Mucosa of descending colon (tissue), 3 donors: ENCODE measurements at regions not wholly inside any gene's neighbourhood (a gene's known extent, or its start where the extent isn't known, plus 50 kb on each side); places are given as distances from the start of the nearest gene placed in this dataset.

ENCODE experiments used
- ATAC-seq: fragments of 200-7000 bp; cut with Tn5 transposase; one replicate; pipeline ENCODE4 v1.9.1; 2020; ENCODE audit warnings: mild to moderate bottlenecking, moderate library complexity
- DNase-seq, 3 donors: peaks; one replicate each; pipeline ENCODE4 v3.0.0-alpha.2; 2020
- H3K36me3 ChIP-seq: fragments of 200-600 bp; one replicate; pipeline ENCODE4 v1.8.0; 2021; ENCODE audit warnings: low read depth, mild to moderate bottlenecking
- H3K4me1 ChIP-seq: fragments of 200-600 bp; one replicate; pipeline ENCODE4 v1.8.0; 2021; ENCODE audit warnings: low read depth, mild to moderate bottlenecking
- H3K4me3 ChIP-seq: fragments of 200-600 bp; one replicate; pipeline ENCODE4 v1.8.0; 2021; ENCODE audit warnings: mild to moderate bottlenecking
- H3K9me3 ChIP-seq: fragments of 200-600 bp; one replicate; pipeline ENCODE4 v1.8.0; 2021; ENCODE audit warnings: mild to moderate bottlenecking
- intact Hi-C, 2 donors: fragments of 100-400 bp; cut with DNase I in 1 of 2; cut with micrococcal nuclease in 1 of 2; formaldehyde crosslinking; loops; one replicate each; pipeline versions ENCODE4 v1.11.0 to v1.11.1; 2022; cut with DNase I, micrococcal nuclease
- TF ChIP-seq, protein P1 (sequence below): fragments of 200-600 bp; IDR thresholded peaks from one replicate; pipeline ENCODE4 v1.8.0; 2022; ENCODE audit warnings: antibody characterized with exemption, mild to moderate bottlenecking
- donor health status: DM: no; HTN: no; CAD: no; lungs with moderate emphysema.
- donor health status: DM: no; HTN: no; CAD: no.
- donor health status: DM: no; HTN: yes; CAD: no.

DNA sequence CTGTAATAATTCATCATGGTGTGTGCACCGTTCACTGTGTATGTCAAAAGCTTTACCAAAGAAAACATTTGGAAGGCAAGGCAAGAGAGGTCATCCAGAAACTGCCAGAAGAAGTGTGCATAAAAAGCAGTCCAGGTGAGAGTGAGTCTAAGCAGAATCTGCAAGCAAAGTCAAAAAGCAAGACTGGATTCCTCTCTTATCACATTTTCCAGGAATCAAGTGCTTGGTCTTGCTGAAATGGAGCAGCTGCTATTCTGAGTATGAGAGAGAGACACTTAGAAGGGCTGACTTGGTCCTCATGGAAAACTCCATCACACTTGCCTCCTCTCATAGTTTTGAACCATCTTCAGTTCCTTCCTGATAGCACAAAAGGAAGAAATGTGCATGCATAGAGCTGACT lies 231.3 kb downstream of the ANAPC1 start:
- DNase-seq (no peak), ATAC-seq (no peak)
- TF ChIP-seq, protein P1, sequence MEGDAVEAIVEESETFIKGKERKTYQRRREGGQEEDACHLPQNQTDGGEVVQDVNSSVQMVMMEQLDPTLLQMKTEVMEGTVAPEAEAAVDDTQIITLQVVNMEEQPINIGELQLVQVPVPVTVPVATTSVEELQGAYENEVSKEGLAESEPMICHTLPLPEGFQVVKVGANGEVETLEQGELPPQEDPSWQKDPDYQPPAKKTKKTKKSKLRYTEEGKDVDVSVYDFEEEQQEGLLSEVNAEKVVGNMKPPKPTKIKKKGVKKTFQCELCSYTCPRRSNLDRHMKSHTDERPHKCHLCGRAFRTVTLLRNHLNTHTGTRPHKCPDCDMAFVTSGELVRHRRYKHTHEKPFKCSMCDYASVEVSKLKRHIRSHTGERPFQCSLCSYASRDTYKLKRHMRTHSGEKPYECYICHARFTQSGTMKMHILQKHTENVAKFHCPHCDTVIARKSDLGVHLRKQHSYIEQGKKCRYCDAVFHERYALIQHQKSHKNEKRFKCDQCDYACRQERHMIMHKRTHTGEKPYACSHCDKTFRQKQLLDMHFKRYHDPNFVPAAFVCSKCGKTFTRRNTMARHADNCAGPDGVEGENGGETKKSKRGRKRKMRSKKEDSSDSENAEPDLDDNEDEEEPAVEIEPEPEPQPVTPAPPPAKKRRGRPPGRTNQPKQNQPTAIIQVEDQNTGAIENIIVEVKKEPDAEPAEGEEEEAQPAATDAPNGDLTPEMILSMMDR: no peak
- H3K4me3 ChIP-seq: no peak overlapping the region
- H3K4me1 ChIP-seq: no peaks in the 10 kb centered on the region
- intact Hi-C loops: no loop called here
- no peaks in the 10 kb centered on the region for H3K36me3 ChIP-seq
- no peaks in the 10 kb centered on the region for H3K9me3 ChIP-seq

DNA sequence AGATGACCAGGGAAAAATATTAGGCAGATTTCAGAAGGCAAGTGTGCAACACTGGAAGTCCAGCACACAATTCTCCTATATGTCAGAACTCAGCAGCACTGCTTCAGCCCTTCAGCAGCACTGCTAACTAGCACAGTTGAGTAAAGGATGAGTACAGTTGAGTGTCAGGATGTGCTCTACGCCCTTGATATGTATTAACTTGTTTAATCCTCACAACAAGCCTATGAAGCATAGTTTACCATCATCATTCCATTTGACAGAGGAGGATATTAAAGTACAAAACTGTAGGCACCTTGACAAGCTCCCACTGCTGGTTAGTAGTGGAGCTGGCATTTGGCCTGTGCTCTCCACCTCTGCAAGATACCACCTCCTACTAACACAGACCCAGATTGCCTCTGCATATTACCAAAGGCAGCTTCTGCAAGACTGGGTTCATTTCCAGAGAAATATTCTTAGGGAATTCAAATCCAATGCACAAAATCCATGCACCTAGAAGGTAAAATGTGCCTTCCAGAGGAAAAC lies 230.8 kb downstream of the ANAPC1 start:
- Histone ChIP-seq H3K9me3 (no peaks in the 10 kb centered on the region), H3K36me3 (no peaks in the 10 kb centered on the region), H3K4me1 (no peaks in the 10 kb centered on the region), H3K4me3 (no peak overlapping the region)
- TF ChIP-seq, protein P1: no peak
- intact Hi-C loops: no loop called here
- ATAC-seq: no peak
- no peak for DNase-seq

DNA sequence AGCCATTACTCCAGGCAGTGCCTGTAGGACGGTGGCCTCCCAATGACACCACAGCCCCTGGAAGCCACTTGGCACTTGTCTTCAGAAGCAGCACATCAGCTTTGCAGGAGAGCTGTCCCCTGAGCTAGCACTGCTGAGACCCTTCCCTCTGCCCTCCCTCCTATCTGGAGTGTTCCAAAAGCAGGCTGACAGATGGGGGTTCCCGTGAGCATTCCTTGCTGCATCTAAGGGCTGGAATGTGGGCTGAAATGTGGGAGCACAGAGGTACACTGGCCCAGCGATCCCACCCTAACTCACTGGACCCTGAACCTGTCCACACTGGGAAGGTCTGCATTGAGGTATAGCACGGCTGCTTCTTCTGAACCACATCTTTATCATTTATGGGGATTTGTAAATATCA lies 230.1 kb downstream of the ANAPC1 start:
- DNase-seq: no peak
- Histone ChIP-seq H3K4me3 (no peak overlapping the region), H3K36me3 (no peaks in the 10 kb centered on the region), H3K4me1 (no peaks in the 10 kb centered on the region), H3K9me3 (no peaks in the 10 kb centered on the region)
- TF ChIP-seq, protein P1: no peak
- no peak for ATAC-seq
- intact Hi-C loops: no loop called here

DNA sequence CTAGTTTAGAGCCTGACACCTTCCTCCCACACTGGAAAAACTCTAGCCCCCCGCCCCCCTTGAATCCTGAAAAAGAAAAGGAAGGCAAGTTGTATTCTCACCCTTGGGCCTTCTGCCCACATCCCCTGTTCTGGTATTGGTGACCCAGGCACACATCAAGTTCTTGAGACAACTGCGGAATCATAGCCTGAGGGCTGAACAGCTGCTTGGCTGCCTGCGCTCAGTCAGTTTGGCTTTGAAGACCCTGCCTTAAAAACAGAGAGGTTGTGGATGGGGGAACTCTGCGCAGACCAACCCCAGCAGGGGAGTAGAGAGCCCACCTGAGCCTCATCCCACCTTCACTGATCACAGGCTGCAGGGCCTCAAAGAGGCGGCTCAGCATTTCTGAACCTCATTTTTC lies 229.2 kb downstream of the ANAPC1 start:
- ATAC-seq (no peak), DNase-seq (no peak)
- intact Hi-C loops: no loop called here
- H3K9me3 ChIP-seq: no peaks in the 10 kb centered on the region
- peaks cover 8% of the 10 kb centered on the region for H3K4me1 ChIP-seq
- H3K36me3 ChIP-seq: no peaks in the 10 kb centered on the region
- TF ChIP-seq, protein P1: no peak
- no peak overlapping the region for H3K4me3 ChIP-seq

DNA sequence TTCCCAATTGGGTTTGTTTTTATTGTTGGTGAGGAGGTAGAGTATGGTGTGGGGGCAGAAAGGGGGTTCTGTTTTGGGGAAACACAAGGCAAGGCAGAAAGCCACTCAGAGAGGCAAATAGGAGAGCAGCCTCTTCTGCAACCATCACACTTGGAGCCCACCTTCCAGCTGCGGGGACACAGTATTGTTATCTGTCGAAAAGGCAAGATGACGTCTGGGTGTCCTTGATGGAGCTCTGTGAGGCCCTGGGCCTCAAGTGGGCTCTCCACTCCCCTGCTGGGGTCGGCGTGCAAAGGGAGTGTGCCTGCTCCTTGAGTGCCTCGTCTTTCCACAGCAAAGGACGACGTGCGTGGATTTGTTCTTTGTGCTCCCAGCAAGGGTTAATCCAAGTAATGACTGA lies 227.6 kb downstream of the ANAPC1 start:
- ATAC-seq: no peak
- no peak for DNase-seq
- H3K36me3 ChIP-seq: no peaks in the 10 kb centered on the region
- no peak overlapping the region for H3K4me3 ChIP-seq
- H3K9me3 ChIP-seq: no peaks in the 10 kb centered on the region
- H3K4me1 ChIP-seq: peaks cover 9% of the 10 kb centered on the region
- TF ChIP-seq, protein P1: no peak
- intact Hi-C loops: no loop called here

DNA sequence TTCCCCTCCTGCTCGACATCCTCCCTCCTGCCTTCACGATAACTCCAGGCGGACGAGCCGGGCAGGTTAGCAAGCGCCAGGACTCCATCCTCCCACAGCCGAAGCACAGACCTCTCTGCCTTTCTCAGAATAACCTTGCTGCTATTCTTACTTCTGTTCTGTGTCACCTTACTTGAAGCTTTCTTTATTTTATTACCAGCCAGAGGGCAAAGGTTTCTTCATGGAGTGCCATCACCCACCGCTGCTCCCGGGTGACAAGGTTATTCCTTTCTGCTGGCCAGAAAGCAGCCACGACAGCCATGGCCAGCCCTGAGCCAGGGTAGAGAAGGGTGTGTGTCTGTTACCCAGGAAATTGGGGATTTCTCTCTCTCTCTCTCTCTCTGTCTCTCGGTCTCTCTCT lies 227.1 kb downstream of the ANAPC1 start:
- TF ChIP-seq, protein P1: no peak
- Histone ChIP-seq H3K4me3 (no peak overlapping the region), H3K4me1 (peaks cover 9% of the 10 kb centered on the region), H3K36me3 (no peaks in the 10 kb centered on the region), H3K9me3 (no peaks in the 10 kb centered on the region)
- peak; percentile 23 for ATAC-seq
- no peak for DNase-seq
- intact Hi-C loops: no loop called here
